GM12873 (cell line): ENCODE measurements at regions not wholly inside any gene's neighbourhood (a gene's known extent, or its start where the extent isn't known, plus 50 kb on each side); places are given as distances from the start of the nearest gene placed in this dataset.

Source experiments
- TF ChIP-seq, protein P1 (sequence below): IDR thresholded peaks from 2 replicates; pipeline ENCODE4 v1.5.1; 2012; ENCODE audit warnings: low read depth, mild to moderate bottlenecking, moderate library complexity, low read length, control low read depth; ENCODE audit not compliant: insufficient read depth; ENCODE audit errors: missing control alignments

DNA sequence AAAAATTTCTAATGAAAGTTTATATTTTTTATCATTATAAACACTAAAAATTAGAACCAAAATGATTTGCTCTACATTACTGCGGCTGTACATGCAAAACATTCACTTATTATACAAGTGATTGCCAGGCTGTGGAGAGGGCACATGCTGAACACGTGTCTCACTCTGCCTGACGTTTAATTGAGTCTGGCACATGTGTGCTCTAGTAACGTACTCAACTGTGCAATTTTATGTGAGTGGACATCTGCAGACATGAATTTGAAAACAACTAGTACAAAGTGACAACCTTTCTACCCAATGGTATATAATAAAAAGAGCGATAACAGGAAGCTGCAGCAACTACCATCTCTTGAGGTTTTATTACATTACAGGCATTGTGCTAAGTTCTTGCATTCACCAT is 341.4 kb downstream of the KLF12 start:
- TF ChIP-seq, protein P1, sequence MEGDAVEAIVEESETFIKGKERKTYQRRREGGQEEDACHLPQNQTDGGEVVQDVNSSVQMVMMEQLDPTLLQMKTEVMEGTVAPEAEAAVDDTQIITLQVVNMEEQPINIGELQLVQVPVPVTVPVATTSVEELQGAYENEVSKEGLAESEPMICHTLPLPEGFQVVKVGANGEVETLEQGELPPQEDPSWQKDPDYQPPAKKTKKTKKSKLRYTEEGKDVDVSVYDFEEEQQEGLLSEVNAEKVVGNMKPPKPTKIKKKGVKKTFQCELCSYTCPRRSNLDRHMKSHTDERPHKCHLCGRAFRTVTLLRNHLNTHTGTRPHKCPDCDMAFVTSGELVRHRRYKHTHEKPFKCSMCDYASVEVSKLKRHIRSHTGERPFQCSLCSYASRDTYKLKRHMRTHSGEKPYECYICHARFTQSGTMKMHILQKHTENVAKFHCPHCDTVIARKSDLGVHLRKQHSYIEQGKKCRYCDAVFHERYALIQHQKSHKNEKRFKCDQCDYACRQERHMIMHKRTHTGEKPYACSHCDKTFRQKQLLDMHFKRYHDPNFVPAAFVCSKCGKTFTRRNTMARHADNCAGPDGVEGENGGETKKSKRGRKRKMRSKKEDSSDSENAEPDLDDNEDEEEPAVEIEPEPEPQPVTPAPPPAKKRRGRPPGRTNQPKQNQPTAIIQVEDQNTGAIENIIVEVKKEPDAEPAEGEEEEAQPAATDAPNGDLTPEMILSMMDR: no peak

DNA sequence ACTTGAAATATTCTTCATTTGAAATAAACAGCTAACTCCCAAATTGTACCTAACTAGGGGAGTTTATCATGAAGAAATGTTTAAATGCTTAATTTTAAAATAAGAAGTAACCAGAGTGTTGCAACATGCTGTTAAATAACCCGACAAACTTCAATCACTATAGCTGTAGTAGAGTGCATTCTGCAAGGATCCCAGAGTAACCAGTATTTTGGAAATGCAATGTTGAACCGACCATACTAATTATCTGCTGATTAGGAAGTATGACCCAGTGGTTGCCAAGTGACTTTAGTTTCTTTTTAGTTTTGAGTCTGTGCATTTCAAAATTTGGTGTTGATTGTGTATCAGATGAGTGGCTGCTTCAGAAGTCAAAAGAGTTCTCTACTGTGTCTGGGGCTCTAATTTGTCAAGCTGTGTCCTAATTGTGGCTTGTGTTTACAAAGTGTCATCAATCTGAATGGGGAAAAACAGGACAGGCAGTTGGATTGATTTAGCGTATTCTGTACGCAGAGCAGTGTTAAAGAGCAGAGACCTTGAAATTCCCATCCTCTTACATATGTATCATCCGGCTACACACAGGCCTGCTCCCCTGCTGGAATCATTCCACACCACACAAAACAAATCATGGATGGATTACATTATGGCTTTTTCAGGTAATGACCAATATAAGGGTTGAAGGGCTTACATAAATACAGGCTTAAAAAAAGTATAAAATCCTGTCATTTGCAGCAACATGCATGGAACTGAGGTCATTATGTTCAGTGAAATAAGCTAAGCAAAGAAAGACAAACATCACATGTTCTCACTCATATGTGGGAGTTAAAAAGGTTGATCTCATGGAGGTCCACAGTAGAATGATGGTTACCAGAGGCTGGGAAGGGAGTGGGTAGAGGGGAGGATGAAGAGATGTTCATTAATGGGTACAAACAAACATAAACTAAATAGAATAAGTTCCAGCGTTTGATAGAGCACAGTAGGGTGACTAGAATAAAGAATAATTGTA is 351.5 kb downstream of the KLF12 start:
- TF ChIP-seq, protein P1: no peak

DNA sequence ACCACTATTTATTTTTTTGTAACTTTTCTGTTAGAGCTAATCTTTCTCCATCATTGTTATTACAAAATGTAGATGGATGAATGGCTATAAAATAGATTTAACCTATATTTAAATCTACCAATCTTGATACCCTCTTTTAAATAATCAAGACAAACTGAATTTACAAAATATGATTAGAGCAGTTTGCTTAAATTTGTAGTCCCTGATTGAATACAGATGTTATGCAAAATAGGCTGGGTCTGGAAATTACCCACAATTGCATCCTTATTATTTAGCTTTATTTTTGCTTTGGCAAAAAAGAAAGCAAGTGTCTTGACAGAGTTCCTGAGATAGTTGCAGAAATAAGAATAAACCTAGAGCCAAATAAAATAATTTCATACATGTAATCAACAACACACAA is 352.8 kb downstream of the KLF12 start:
- TF ChIP-seq, protein P1: no peak

DNA sequence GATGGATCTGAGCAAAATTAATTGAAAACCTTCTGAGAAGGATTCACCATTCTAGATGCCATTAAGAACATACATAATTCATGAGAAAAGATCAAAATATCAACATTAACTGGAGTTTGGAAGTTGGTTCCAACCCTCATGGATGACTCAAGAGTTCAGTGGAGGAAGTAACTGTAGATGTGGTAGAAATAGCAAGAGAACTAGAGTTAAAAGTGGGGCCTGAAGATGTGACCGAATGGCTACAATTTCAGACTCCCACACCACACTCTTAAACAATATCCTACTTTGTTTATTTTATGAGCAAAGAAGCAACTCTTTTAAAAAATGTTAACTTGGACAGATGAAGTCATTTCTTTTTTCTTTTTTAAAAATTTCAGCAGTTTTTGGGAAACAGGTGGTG is 354.3 kb downstream of the KLF12 start:
- TF ChIP-seq, protein P1: no peak

DNA sequence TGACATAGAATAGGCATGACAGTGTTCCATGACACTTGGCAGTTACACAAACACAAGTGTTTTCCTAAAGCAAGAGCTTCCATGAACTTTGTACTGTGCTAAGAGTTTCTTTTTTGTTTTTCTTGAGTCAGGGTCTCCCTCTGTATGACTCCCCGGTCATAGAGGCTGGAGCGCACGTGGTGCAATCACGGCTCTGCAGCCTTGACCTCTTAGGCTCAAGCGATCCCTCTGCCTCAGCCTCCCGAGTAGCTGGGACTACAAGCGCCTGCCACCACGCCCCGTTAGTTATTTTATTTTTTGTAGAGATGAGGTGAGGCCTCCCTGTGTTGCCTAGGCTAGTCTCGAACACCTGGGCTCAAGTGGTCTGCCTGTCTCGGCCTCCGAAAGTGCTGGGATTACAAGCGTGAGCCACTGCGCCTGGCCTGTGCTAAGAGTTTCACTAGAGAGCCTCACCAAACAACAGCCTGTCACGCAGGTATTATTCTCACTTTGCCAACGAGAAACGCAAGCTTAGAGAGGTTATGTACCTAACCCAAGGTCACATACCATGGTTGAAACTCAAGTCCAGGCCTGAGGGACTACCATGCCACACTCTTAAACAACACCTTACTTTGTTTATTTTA is 355.9 kb downstream of the KLF12 start:
- TF ChIP-seq, protein P1: no peak

DNA sequence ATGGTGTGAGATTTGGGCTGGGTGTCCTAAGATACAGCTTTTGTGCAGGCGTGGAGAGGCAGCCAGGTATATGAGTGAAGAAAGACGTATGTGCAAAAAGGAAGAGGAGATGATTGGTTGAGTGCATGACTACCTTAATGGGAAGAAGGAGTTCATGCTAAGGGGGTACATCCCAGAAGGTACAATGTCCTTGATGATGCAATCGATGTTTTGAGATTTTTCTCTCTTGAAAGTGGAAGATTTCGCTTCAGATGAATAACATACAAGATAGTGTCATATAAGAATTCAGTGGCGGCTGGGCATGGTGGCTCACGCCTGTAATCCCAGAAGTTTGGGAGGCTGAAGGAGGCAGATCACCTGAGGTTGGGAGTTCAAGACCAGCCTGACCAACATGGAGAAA is 357.1 kb downstream of the KLF12 start:
- TF ChIP-seq, protein P1: no peak

DNA sequence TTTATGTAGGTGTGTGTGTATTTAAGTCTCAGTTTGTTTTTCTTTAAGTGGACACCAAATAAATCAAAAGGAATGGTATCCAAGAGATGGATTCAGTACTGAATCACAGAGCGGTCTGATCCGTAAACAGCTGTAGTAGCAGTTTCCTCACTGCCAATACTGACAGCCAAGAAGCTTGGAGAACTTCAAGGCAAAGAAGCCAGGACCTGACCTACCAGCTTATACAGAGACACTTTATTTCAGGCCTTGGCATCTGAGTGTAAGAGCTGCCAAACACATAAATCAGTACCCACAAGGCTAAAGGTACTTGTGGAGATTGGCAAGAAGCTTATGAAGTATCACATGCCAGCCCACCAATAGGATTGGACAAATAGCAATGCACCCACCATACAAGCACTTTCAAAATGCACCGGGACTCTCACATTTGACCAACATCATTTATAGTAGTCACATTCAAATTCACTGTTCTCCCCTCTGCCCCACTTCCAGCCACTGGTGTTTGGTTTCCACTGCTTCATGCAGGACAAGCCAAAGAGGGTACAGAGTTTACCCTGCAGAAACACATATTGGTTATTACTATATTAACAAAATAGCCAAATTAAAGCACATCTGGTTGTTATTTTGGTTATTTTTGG is 357.9 kb downstream of the KLF12 start:
- TF ChIP-seq, protein P1: no peak
